Left lung (tissue), 4 donors: ENCODE measurements at regions not wholly inside any gene's neighbourhood (a gene's known extent, or its start where the extent isn't known, plus 50 kb on each side); places are given as distances from the start of the nearest gene placed in this dataset.

Experiments
- ATAC-seq: fragments of 200-7000 bp; cut with Tn5 transposase; one replicate; pipeline ENCODE4 v1.9.1; 2020; ENCODE audit warnings: moderate library complexity
- DNase-seq, 4 donors: peaks; one replicate each; pipeline ENCODE4 v3.0.0-alpha.2; 2013 to 2020
- H3K27ac ChIP-seq, 2 donors: fragments of 200-600 bp; sonication (generic) in 1 of 2; one replicate each; pipeline versions ENCODE4 v1.5.0 to v1.8.0; 2020 to 2021
- H3K27me3 ChIP-seq, 2 donors: fragments of 200-600 bp; sonication (generic) in 1 of 2; one replicate each; pipeline versions ENCODE4 v1.5.0 to v1.8.0; 2020 to 2021
- H3K36me3 ChIP-seq, 2 donors: fragments of 200-600 bp; sonication (generic) in 1 of 2; one replicate each; pipeline versions ENCODE4 v1.5.0 to v1.8.0; 2020 to 2021
- H3K4me1 ChIP-seq, 2 donors: fragments of 200-600 bp; one replicate each; pipeline ENCODE4 v1.8.0; 2021
- H3K4me3 ChIP-seq, 2 donors: fragments of 200-600 bp; sonication (generic) in 1 of 2; one replicate each; pipeline versions ENCODE4 v1.5.0 to v1.8.0; 2020 to 2021; ENCODE audit warnings: mild to moderate bottlenecking in 1 of 2
- H3K9me3 ChIP-seq, 2 donors: fragments of 200-600 bp; sonication (generic) in 1 of 2; one replicate each; pipeline versions ENCODE4 v1.5.0 to v1.8.0; 2020 to 2021
- intact Hi-C, 2 donors: fragments of 100-400 bp; cut with DNase I; formaldehyde crosslinking; loops; one replicate each; pipeline versions ENCODE4 v1.11.2 to v1.14.2; 2022
- TF ChIP-seq, protein P1 (sequence below), 2 donors: fragments of 200-600 bp; sonication (generic) in 1 of 2; IDR thresholded peaks; one replicate each; pipeline versions ENCODE4 v1.5.0 to v1.8.0; 2021; ENCODE audit warnings: antibody characterized with exemption in 2 of 2
- donor health status: DM: no; HTN: yes; CAD: no.
- donor health status: DM: no; HTN: no; CAD: no.

- Histone ChIP-seq H3K4me1 (no peaks in the 10 kb centered on the region), H3K9me3 (no peaks in the 10 kb centered on the region), H3K27ac (no peak overlapping the region), H3K27me3 (no peaks in the 10 kb centered on the region), H3K4me3 (no peak overlapping the region), H3K36me3 (no peaks in the 10 kb centered on the region)
- DNase-seq (no peak), ATAC-seq (no peak)
- intact Hi-C loops: no loop called here
- TF ChIP-seq, protein P1, sequence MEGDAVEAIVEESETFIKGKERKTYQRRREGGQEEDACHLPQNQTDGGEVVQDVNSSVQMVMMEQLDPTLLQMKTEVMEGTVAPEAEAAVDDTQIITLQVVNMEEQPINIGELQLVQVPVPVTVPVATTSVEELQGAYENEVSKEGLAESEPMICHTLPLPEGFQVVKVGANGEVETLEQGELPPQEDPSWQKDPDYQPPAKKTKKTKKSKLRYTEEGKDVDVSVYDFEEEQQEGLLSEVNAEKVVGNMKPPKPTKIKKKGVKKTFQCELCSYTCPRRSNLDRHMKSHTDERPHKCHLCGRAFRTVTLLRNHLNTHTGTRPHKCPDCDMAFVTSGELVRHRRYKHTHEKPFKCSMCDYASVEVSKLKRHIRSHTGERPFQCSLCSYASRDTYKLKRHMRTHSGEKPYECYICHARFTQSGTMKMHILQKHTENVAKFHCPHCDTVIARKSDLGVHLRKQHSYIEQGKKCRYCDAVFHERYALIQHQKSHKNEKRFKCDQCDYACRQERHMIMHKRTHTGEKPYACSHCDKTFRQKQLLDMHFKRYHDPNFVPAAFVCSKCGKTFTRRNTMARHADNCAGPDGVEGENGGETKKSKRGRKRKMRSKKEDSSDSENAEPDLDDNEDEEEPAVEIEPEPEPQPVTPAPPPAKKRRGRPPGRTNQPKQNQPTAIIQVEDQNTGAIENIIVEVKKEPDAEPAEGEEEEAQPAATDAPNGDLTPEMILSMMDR (IDR thresholded peaks at IDR 0.05): no peak
Measured at GRCh38 chr3:74343391-74343790, 271.1 kb downstream of the CNTN3 start.

DNA sequence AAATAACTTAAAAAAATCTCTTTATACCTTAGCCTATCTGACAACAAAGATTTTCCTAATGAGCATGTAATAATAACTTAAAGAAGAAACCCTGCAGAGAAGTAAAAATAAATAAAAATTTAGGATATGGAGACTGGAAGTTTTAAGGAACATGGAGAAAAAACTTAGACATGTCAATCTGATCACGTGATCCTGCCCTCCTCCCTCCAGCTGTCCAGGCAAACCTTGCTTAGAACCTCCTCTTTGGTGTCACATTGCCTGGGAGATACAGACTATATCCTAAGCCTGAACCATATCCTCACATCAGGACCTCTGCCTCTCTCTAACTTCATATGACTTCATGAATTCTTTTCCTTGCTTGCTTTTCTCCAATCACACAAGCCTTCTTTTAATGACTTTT, 275.5 kb downstream of the CNTN3 start:
- Histone ChIP-seq H3K27me3 (no peaks in the 10 kb centered on the region), H3K9me3 (no peaks in the 10 kb centered on the region), H3K36me3 (no peaks in the 10 kb centered on the region), H3K27ac (no peak overlapping the region), H3K4me1 (no peaks in the 10 kb centered on the region), H3K4me3 (no peak overlapping the region)
- ATAC-seq (no peak), DNase-seq (no peak)
- TF ChIP-seq, protein P1 (IDR thresholded peaks at IDR 0.05): no peak
- intact Hi-C loops: no loop called here

- H3K4me3 ChIP-seq: no peak overlapping the region
- TF ChIP-seq, protein P1 (IDR thresholded peaks at IDR 0.05): no peak
- intact Hi-C loops: no loop called here
- DNase-seq: no peak
- no peaks in the 10 kb centered on the region for H3K36me3 ChIP-seq
- ATAC-seq: no peak
- H3K27ac ChIP-seq: no peak overlapping the region
- no peaks in the 10 kb centered on the region for H3K4me1 ChIP-seq
- H3K27me3 ChIP-seq: no peaks in the 10 kb centered on the region
- no peaks in the 10 kb centered on the region for H3K9me3 ChIP-seq
Measured at GRCh38 chr3:74332165-74332564, 282.3 kb downstream of the CNTN3 start.

GRCh38 chr3:74331711-74332110, 282.7 kb downstream of the CNTN3 start:
- Histone ChIP-seq H3K27ac (no peak overlapping the region), H3K9me3 (no peaks in the 10 kb centered on the region), H3K4me3 (no peak overlapping the region), H3K27me3 (no peaks in the 10 kb centered on the region), H3K4me1 (no peaks in the 10 kb centered on the region), H3K36me3 (no peaks in the 10 kb centered on the region)
- ATAC-seq: no peak
- TF ChIP-seq, protein P1 (IDR thresholded peaks at IDR 0.05): no peak
- no peak for DNase-seq
- intact Hi-C loops: no loop called here

GRCh38 chr3:74329096-74329495, 285.4 kb downstream of the CNTN3 start:
- TF ChIP-seq, protein P1 (IDR thresholded peaks at IDR 0.05): no peak
- H3K27me3 ChIP-seq: no peaks in the 10 kb centered on the region
- DNase-seq (no peak), ATAC-seq (no peak)
- no peaks in the 10 kb centered on the region for H3K4me1 ChIP-seq
- no peak overlapping the region for H3K4me3 ChIP-seq
- no peak overlapping the region for H3K27ac ChIP-seq
- no peaks in the 10 kb centered on the region for H3K9me3 ChIP-seq
- no peaks in the 10 kb centered on the region for H3K36me3 ChIP-seq
- intact Hi-C loops: no loop called here
